GM12878 (cell line): ENCODE measurements at regions not wholly inside any gene's neighbourhood (a gene's known extent, or its start where the extent isn't known, plus 50 kb on each side); places are given as distances from the start of the nearest gene placed in this dataset.

Source experiments
- ATAC-seq: fragments of 200-7000 bp; cut with Tn5 transposase; 3 replicates; pipeline ENCODE4 v1.9.1; 2020; ENCODE audit warnings: mild to moderate bottlenecking, moderate library complexity
- BruUV-seq: library from RNA; stranded (reverse); fragments of 400-500 nt; replicated peaks from 2 replicates; lab custom pipeline; 2021; lab: Mats Ljungman, UMichigan
- CTCF ChIA-PET: fragments of 300-600 bp; sonication (Branson Sonifier 250); formaldehyde crosslinking; extraction: SDS; loops from one replicate; lab custom pipeline; 2021; ENCODE audit warnings: inconsistent platforms; lab: Yijun Ruan, JAX
- POLR2A ChIA-PET: fragments of 350-600 bp; formaldehyde crosslinking; extraction: SDS; loops from one replicate; lab custom pipeline; 2021; ENCODE audit warnings: inconsistent platforms; lab: Charles Lee
- RAD21 ChIA-PET: fragments of 300-600 bp; sonication (Branson Sonifier 250); formaldehyde crosslinking; loops from one replicate; lab custom pipeline; 2023; ENCODE audit warnings: antibody characterized with exemption; ENCODE audit not compliant: unreplicated experiment; lab: Charles Lee
- SMC1A ChIA-PET: fragments of 300-600 bp; sonication (Branson Sonifier 250); formaldehyde crosslinking; loops from one replicate; lab custom pipeline; 2023; ENCODE audit not compliant: unreplicated experiment, uncharacterized antibody; lab: Charles Lee
- DNase-seq: peaks from one replicate; pipeline ENCODE4 v3.0.0-alpha.2; 2011; ENCODE audit warnings: low read depth, low spot score
- FAIRE-seq: peaks from 3 replicates; lab custom pipeline; 2011; peaks lifted over from hg19 to GRCh38; lab: Jason Lieb, UNC
- H2AFZ ChIP-seq: 2 replicates; pipeline ENCODE4 v1.6.0; 2011; ENCODE audit warnings: low read depth, low read length, control low read depth; ENCODE audit not compliant: control insufficient read depth
- H3K27ac ChIP-seq: 2 replicates; pipeline ENCODE4 v1.5.1; 2011; ENCODE audit warnings: control low read depth; ENCODE audit not compliant: control insufficient read depth, insufficient read depth
- H3K27me3 ChIP-seq, 2 experiments: replicated peaks in 1 of 2; 2 replicates each; pipeline versions ENCODE4 v1.6.0 to v1.6.1; 2011; ENCODE audit warnings: low read length in 1 of 2; ENCODE audit not compliant: control insufficient read depth in 2 of 2, insufficient read depth in 2 of 2
- H3K36me3 ChIP-seq, 2 experiments: 2 replicates each; pipeline ENCODE4 v1.5.1; 2011; ENCODE audit warnings: low read length in 1 of 2; ENCODE audit not compliant: control insufficient read depth in 2 of 2, insufficient read depth in 2 of 2
- H3K4me1 ChIP-seq: 2 replicates; pipeline ENCODE4 v1.6.1; 2011; ENCODE audit warnings: mild to moderate bottlenecking, low read length, moderate library complexity, mixed read lengths; ENCODE audit not compliant: control insufficient read depth, insufficient read depth
- H3K4me2 ChIP-seq: 2 replicates; pipeline ENCODE4 v1.6.0; 2011; ENCODE audit warnings: control low read depth; ENCODE audit not compliant: control insufficient read depth, insufficient read depth
- H3K4me3 ChIP-seq: fragments of 200-600 bp; sonication (generic); 2 replicates; pipeline ENCODE4 v1.5.1; 2016
- H3K79me2 ChIP-seq: 2 replicates; pipeline ENCODE4 v1.6.0; 2011; ENCODE audit warnings: low read length; ENCODE audit not compliant: control insufficient read depth, insufficient read depth
- H3K9ac ChIP-seq: 2 replicates; pipeline ENCODE4 v1.8.0; 2011; ENCODE audit warnings: low read length, control low read depth, mixed read lengths; ENCODE audit not compliant: control insufficient read depth, insufficient read depth
- H3K9me3 ChIP-seq: replicated peaks from 3 replicates; pipeline ENCODE4 v1.5.1; 2011; ENCODE audit warnings: mild to moderate bottlenecking, low read length; ENCODE audit not compliant: control insufficient read depth, insufficient read depth
- H4K20me1 ChIP-seq: 2 replicates; pipeline ENCODE4 v1.6.0; 2011; ENCODE audit not compliant: control insufficient read depth, insufficient read depth
- BACH1 ChIP-seq: fragments of 450-650 bp; IDR thresholded peaks from 2 replicates; pipeline ENCODE4 v1.6.1; 2017; ENCODE audit warnings: mild to moderate bottlenecking, borderline replicate concordance
- CUX1 ChIP-seq: IDR thresholded peaks from 2 replicates; pipeline ENCODE4 v1.6.1; 2012; ENCODE audit warnings: improper control_type of control experiment, low read depth, low read length; ENCODE audit not compliant: insufficient replicate concordance
- IKZF1 ChIP-seq: fragments of 450-650 bp; conservative IDR thresholded peaks from 2 replicates; pipeline ENCODE4 v1.6.1; 2017; ENCODE audit warnings: antibody characterized with exemption, mild to moderate bottlenecking
- IRF5 ChIP-seq: fragments of 450-650 bp; IDR thresholded peaks from 2 replicates; pipeline ENCODE4 v1.6.1; 2017; ENCODE audit warnings: borderline replicate concordance
- JUNB ChIP-seq: IDR thresholded peaks from 2 replicates; pipeline ENCODE4 v1.6.1; 2016; ENCODE audit warnings: antibody characterized with exemption, mild to moderate bottlenecking
- MEF2A ChIP-seq: IDR thresholded peaks from 2 replicates; pipeline ENCODE4 v1.6.1; 2011; ENCODE audit warnings: low read depth, mild to moderate bottlenecking, low read length, moderate library complexity; ENCODE audit not compliant: insufficient read depth
- NFYA ChIP-seq: IDR thresholded peaks from 2 replicates; pipeline ENCODE4 v1.6.1; 2011; ENCODE audit warnings: low read depth, mild to moderate bottlenecking, low read length, improper control_type of control experiment, borderline replicate concordance
- NFYB ChIP-seq: IDR thresholded peaks from 2 replicates; pipeline ENCODE4 v1.6.1; 2011; ENCODE audit warnings: low read depth, mild to moderate bottlenecking, low read length, improper control_type of control experiment, moderate library complexity; ENCODE audit not compliant: insufficient read depth
- NR2F1 ChIP-seq: fragments of 450-650 bp; conservative IDR thresholded peaks from 2 replicates; pipeline ENCODE4 v1.6.1; 2017; ENCODE audit warnings: mild to moderate bottlenecking
- RBBP5 ChIP-seq: fragments of 200-600 bp; sonication (generic); conservative IDR thresholded peaks from 2 replicates; pipeline ENCODE4 v1.6.1; 2016
- REST ChIP-seq: IDR thresholded peaks from 2 replicates; pipeline ENCODE4 v1.6.1; 2012; ENCODE audit warnings: mild to moderate bottlenecking, low read depth, low read length
- RUNX3 ChIP-seq: IDR thresholded peaks from 2 replicates; pipeline ENCODE4 v1.6.1; 2012; ENCODE audit warnings: low read length, inconsistent platforms
- SIX5 ChIP-seq: IDR thresholded peaks from 2 replicates; pipeline ENCODE4 v1.6.1; 2011; ENCODE audit warnings: mild to moderate bottlenecking, low read depth, low read length, moderate library complexity; ENCODE audit not compliant: severe bottlenecking
- SRF ChIP-seq, 2 experiments: IDR thresholded peaks; 2 replicates each; pipeline ENCODE4 v1.6.1; 2011; ENCODE audit warnings: low read depth in 2 of 2, low read length in 2 of 2, mild to moderate bottlenecking in 1 of 2, moderate library complexity in 1 of 2
- ZNF207 ChIP-seq: fragments of 450-650 bp; IDR thresholded peaks from 2 replicates; pipeline ENCODE4 v1.6.1; 2014; ENCODE audit warnings: antibody characterized with exemption, mild to moderate bottlenecking, borderline replicate concordance
- in situ Hi-C: fragments of 300-500 bp; cut with MboI; formaldehyde crosslinking; loops from 9 replicates; pipeline ENCODE4 v1.14.3; 2018; ENCODE audit warnings: mixed read lengths
- intact Hi-C: fragments of 100-400 bp; cut with micrococcal nuclease; formaldehyde crosslinking; loops from one replicate; pipeline ENCODE4 v1.14.2; 2022; ENCODE audit not compliant: unreplicated experiment

GRCh38 chr4:135290136-135290535, 1088.5 kb upstream of the PABPC4L start (continued):
- TF ChIP-seq CUX1, result no peak
- no peak for TF ChIP-seq ZNF207
- TF ChIP-seq BACH1, result no peak
- no peak for TF ChIP-seq IKZF1
- no peak for TF ChIP-seq RBBP5

GRCh38 chr4:135283934-135284333, 1082.3 kb upstream of the PABPC4L start:
- no peak overlapping the region for H3K27ac ChIP-seq
- no peaks in the 10 kb centered on the region for H3K27me3 ChIP-seq
- no peaks in the 10 kb centered on the region for H4K20me1 ChIP-seq
- H3K9me3 ChIP-seq, result no peaks in the 10 kb centered on the region
- no peak for FAIRE-seq
- H3K4me1 ChIP-seq, result no peaks in the 10 kb centered on the region
- intact Hi-C loops (no loop called here), in situ Hi-C loops (no loop called here)
- CTCF ChIA-PET, result no interaction called here
- H2AFZ ChIP-seq, result no peak overlapping the region
- H3K36me3 ChIP-seq, result no peaks in the 10 kb centered on the region
- H3K9ac ChIP-seq, result no peak overlapping the region
- no peak overlapping the region for H3K4me2 ChIP-seq
- H3K4me3 ChIP-seq, result no peak overlapping the region
- no peaks in the 10 kb centered on the region for H3K79me2 ChIP-seq
- RAD21 ChIA-PET, result no interaction called here
- POLR2A ChIA-PET, result no interaction called here
- no TSS peak for BruUV-seq
- DNase-seq, result no peak
- SMC1A ChIA-PET, result no interaction called here
- no peak for ATAC-seq
- no peak for TF ChIP-seq NFYA
- TF ChIP-seq MEF2A, result no peak
- TF ChIP-seq RUNX3, result no peak
- no peak for TF ChIP-seq NFYB
- no peak for TF ChIP-seq JUNB
- no peak for TF ChIP-seq REST
- TF ChIP-seq SRF (IDR thresholded peaks at IDR 0.05; ENCODE audit: low read depth in 2 of 2, low read length in 2 of 2), result no peak
- TF ChIP-seq ZNF207, result no peak
- TF ChIP-seq NR2F1, result no peak
- no peak for TF ChIP-seq SIX5
- TF ChIP-seq IRF5, result no peak
